NK-92 treated with Interleukin-12 subunit alpha and Interleukin-12 subunit beta, amount 100 ng/mL, for 24 hours (cell line): ENCODE measurements at regions not wholly inside any gene's neighbourhood (a gene's known extent, or its start where the extent isn't known, plus 50 kb on each side); places are given as distances from the start of the nearest gene placed in this dataset.
"Not testable (repeated sequence)": the region's sequence is repeated elsewhere in the genome, so short reads cannot be mapped to it uniquely, and the experiment has no call there.

ENCODE experiments used
- DNase-seq: peaks from one replicate; lab custom pipeline; 2025; lab: John Stamatoyannopoulos, UW

GRCh38 chr14:53857625-53858344 is 98.8 kb downstream of the BMP4 start:
- no peak for DNase-seq

- DNase-seq = no peak
Observed at GRCh38 chr14:53855574-53855973, 101.1 kb downstream of the BMP4 start.

GRCh38 chr14:53855127-53855526 is 101.5 kb downstream of the BMP4 start:
- DNase-seq = no peak

- no peak for DNase-seq
Observed at GRCh38 chr14:53851394-53852090, 105.1 kb downstream of the BMP4 start.

- DNase-seq = no peak
Observed at GRCh38 chr14:53850714-53851296, 105.8 kb downstream of the BMP4 start.

GRCh38 chr14:53849549-53849948 is 107.1 kb downstream of the BMP4 start:
- no peak for DNase-seq

- DNase-seq = no peak
Observed at GRCh38 chr14:53848854-53849253, 107.8 kb downstream of the BMP4 start.

- DNase-seq = no peak
Observed at GRCh38 chr14:53847881-53848280, 108.7 kb downstream of the BMP4 start.

GRCh38 chr14:53847057-53847456 is 109.6 kb downstream of the BMP4 start:
- DNase-seq = no peak

- no peak for DNase-seq
Observed at GRCh38 chr14:53845813-53846693, 110.6 kb downstream of the BMP4 start.

- no peak for DNase-seq
Observed at GRCh38 chr14:53842938-53843337, 113.7 kb downstream of the BMP4 start.

GRCh38 chr14:53841109-53842099 is 115.2 kb downstream of the BMP4 start:
- no peak for DNase-seq

GRCh38 chr14:53840444-53840843 is 116.2 kb downstream of the BMP4 start:
- DNase-seq = no peak

- DNase-seq = no peak
Observed at GRCh38 chr14:53838374-53838773, 118.3 kb downstream of the BMP4 start.

- DNase-seq = not testable (repeated sequence)
Observed at GRCh38 chr14:53837656-53838055, 119.0 kb downstream of the BMP4 start.

- DNase-seq = no peak
Observed at GRCh38 chr14:53836551-53836950, 120.1 kb downstream of the BMP4 start.

- no peak for DNase-seq
Observed at GRCh38 chr14:53828820-53829219, 127.8 kb downstream of the BMP4 start.

GRCh38 chr14:53824061-53824460 is 132.6 kb downstream of the BMP4 start:
- no peak for DNase-seq

- no peak for DNase-seq
Observed at GRCh38 chr14:53814392-53814791, 142.2 kb downstream of the BMP4 start.

GRCh38 chr14:53810221-53810620 is 146.4 kb downstream of the BMP4 start:
- DNase-seq = no peak

GRCh38 chr14:53808042-53808441 is 148.6 kb downstream of the BMP4 start:
- no peak for DNase-seq
